Liver (tissue), 8 donors: ENCODE measurements at regions not wholly inside any gene's neighbourhood (a gene's known extent, or its start where the extent isn't known, plus 50 kb on each side); places are given as distances from the start of the nearest gene placed in this dataset.

Experiments used
- DNase-seq: peaks from one replicate; pipeline ENCODE4 v3.0.0-alpha.2; 2017; ENCODE audit warnings: low spot score
- H3K27ac ChIP-seq, 2 donors: one replicate each; pipeline ENCODE4 v1.7.0; 2013; ENCODE audit warnings: inconsistent platforms in 2 of 2, low read length in 2 of 2, control low read depth in 1 of 2, low read depth in 1 of 2, mild to moderate bottlenecking in 1 of 2
- H3K27me3 ChIP-seq, 4 donors: one replicate each; pipeline versions ENCODE4 v1.6.1 to v1.7.0; 2013; ENCODE audit warnings: low read length in 3 of 4, inconsistent platforms in 1 of 4, mild to moderate bottlenecking in 1 of 4, moderate library complexity in 1 of 4; ENCODE audit not compliant: control insufficient read depth in 4 of 4, insufficient read depth in 4 of 4
- H3K36me3 ChIP-seq, 4 donors: one replicate each; pipeline versions ENCODE4 v1.6.1 to v1.7.0; 2013; ENCODE audit warnings: low read length in 3 of 4, mild to moderate bottlenecking in 3 of 4, low read depth in 1 of 4, moderate library complexity in 1 of 4; ENCODE audit not compliant: control insufficient read depth in 4 of 4, insufficient read depth in 3 of 4
- H3K4me1 ChIP-seq, 4 donors: one replicate each; pipeline versions ENCODE4 v1.6.1 to v1.7.0; 2013; ENCODE audit warnings: low read length in 3 of 4, mild to moderate bottlenecking in 3 of 4, moderate library complexity in 1 of 4; ENCODE audit not compliant: control insufficient read depth in 4 of 4, insufficient read depth in 4 of 4
- H3K4me3 ChIP-seq, 3 donors: one replicate each; pipeline versions ENCODE4 v1.6.1 to v1.7.0; 2013; ENCODE audit warnings: low read length in 3 of 3, control low read depth in 1 of 3, low read depth in 1 of 3, mild to moderate bottlenecking in 1 of 3
- H3K9ac ChIP-seq, 2 donors: one replicate each; pipeline ENCODE4 v1.7.0; 2013; ENCODE audit warnings: low read length in 2 of 2, mild to moderate bottlenecking in 2 of 2, moderate library complexity in 2 of 2, control low read depth in 1 of 2, low read depth in 1 of 2
- H3K9me3 ChIP-seq, 4 donors: one replicate each; pipeline versions ENCODE4 v1.6.1 to v1.7.0; 2013; ENCODE audit warnings: low read length in 3 of 4; ENCODE audit not compliant: control insufficient read depth in 4 of 4
- ATF3 ChIP-seq: IDR thresholded peaks from 2 replicates; pipeline ENCODE4 v1.6.1; 2016; ENCODE audit warnings: antibody characterized with exemption
- CTCF ChIP-seq: fragments of 150-350 bp; IDR thresholded peaks from 2 replicates; pipeline ENCODE4 v1.5.1; 2017; ENCODE audit warnings: improper control_type of control experiment, low read depth, low read length; ENCODE audit not compliant: missing input control
- FOXA1 ChIP-seq: IDR thresholded peaks from 2 replicates; pipeline ENCODE4 v1.6.1; 2016; ENCODE audit warnings: antibody characterized with exemption
- FOXA2 ChIP-seq: IDR thresholded peaks from 2 replicates; pipeline ENCODE4 v1.6.1; 2016; ENCODE audit warnings: antibody characterized with exemption
- GABPA ChIP-seq, 2 donors: IDR thresholded peaks in 1 of 2; conservative IDR thresholded peaks in 1 of 2; 2 replicates each; pipeline ENCODE4 v1.6.1; 2016; ENCODE audit warnings: antibody characterized with exemption in 2 of 2, mild to moderate bottlenecking in 1 of 2, moderate library complexity in 1 of 2
- HNF4A ChIP-seq, 2 donors: conservative IDR thresholded peaks; 2 replicates each; pipeline ENCODE4 v1.6.1; 2016; ENCODE audit warnings: antibody characterized with exemption in 2 of 2, mild to moderate bottlenecking in 2 of 2
- HNF4G ChIP-seq: IDR thresholded peaks from 2 replicates; pipeline ENCODE4 v1.6.1; 2016; ENCODE audit warnings: antibody characterized with exemption
- JUND ChIP-seq, 2 donors: IDR thresholded peaks; 2 replicates each; pipeline ENCODE4 v1.6.1; 2016; ENCODE audit warnings: antibody characterized with exemption in 2 of 2
- MAX ChIP-seq: IDR thresholded peaks from 2 replicates; pipeline ENCODE4 v1.6.1; 2016; ENCODE audit warnings: antibody characterized with exemption
- NR2F2 ChIP-seq: IDR thresholded peaks from 2 replicates; pipeline ENCODE4 v1.6.1; 2016; ENCODE audit warnings: antibody characterized with exemption
- RAD21 ChIP-seq, 2 donors: IDR thresholded peaks; 2 replicates each; pipeline ENCODE4 v1.6.1; 2016; ENCODE audit warnings: antibody characterized with exemption in 2 of 2, mild to moderate bottlenecking in 2 of 2
- RXRA ChIP-seq, 2 donors: IDR thresholded peaks; 2 replicates each; pipeline ENCODE4 v1.6.1; 2017 to 2018; ENCODE audit warnings: antibody characterized with exemption in 2 of 2, mild to moderate bottlenecking in 1 of 2
- SP1 ChIP-seq: IDR thresholded peaks from 2 replicates; pipeline ENCODE4 v1.6.1; 2018; ENCODE audit warnings: antibody characterized with exemption, mild to moderate bottlenecking
- TAF1 ChIP-seq: conservative IDR thresholded peaks from 2 replicates; pipeline ENCODE4 v1.6.1; 2016; ENCODE audit warnings: antibody characterized with exemption, mild to moderate bottlenecking
- YY1 ChIP-seq: IDR thresholded peaks from 2 replicates; pipeline ENCODE4 v1.6.1; 2016; ENCODE audit warnings: antibody characterized with exemption, mild to moderate bottlenecking
- WGBS: extraction: QIAGEN DNeasy Blood & Tissue Kit; methylation state at CpG from one replicate; pipeline ENCODE4 v1.1.7; 2013; 5-methylcytosine and 5-hydroxymethylcytosine counted together
- TF ChIP-seq, protein P1 (sequence below): IDR thresholded peaks from 2 replicates; pipeline ENCODE4 v1.6.1; 2016; ENCODE audit warnings: antibody characterized with exemption
- TF ChIP-seq, protein P2 (sequence below): IDR thresholded peaks from 2 replicates; pipeline ENCODE4 v1.6.1; 2016; ENCODE audit warnings: antibody characterized with exemption, mild to moderate bottlenecking
- donor health status: healthy.
- donor health status: healthy.
- donor health status: healthy.
- donor health status: healthy.
- donor health status: healthy.

- TF ChIP-seq, protein P1, sequence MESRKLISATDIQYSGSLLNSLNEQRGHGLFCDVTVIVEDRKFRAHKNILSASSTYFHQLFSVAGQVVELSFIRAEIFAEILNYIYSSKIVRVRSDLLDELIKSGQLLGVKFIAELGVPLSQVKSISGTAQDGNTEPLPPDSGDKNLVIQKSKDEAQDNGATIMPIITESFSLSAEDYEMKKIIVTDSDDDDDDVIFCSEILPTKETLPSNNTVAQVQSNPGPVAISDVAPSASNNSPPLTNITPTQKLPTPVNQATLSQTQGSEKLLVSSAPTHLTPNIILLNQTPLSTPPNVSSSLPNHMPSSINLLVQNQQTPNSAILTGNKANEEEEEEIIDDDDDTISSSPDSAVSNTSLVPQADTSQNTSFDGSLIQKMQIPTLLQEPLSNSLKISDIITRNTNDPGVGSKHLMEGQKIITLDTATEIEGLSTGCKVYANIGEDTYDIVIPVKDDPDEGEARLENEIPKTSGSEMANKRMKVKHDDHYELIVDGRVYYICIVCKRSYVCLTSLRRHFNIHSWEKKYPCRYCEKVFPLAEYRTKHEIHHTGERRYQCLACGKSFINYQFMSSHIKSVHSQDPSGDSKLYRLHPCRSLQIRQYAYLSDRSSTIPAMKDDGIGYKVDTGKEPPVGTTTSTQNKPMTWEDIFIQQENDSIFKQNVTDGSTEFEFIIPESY: no peak
- no peak for TF ChIP-seq FOXA1
- TF ChIP-seq TAF1: no peak
- no peak for TF ChIP-seq HNF4G
- no peak for TF ChIP-seq RAD21 (IDR thresholded peaks at IDR 0.05)
- TF ChIP-seq CTCF: no peak
Observed at GRCh38 chr22:23471698-23472097, 108.4 kb downstream of the IGLL1 start (continued).

DNA sequence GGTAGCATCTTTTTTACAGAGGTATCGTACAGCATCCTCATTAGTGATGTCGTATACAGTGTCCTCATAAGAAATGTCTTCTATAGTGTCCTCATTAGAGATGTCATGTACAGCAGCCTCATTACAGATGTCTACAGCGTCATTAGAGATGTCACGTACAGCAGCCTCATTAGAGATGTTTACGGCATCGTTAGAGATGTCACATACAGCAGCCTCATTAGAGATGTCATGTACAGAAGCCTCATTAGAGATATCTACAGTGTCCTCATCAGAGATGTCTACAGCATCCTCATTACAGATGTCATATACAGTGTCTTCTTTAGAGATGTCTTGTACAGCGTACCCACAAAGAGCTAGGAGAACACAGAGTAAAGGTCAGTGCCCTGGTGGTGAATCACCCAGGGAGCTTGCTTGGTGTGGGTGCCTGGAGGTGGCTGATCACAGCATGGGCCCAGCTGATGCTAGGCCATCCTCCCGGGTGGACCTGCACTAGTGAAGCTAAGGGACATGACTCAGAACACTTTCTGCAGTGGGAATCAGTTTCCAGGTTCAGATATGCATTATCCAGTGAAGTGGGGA is 109.2 kb downstream of the IGLL1 start:
- Histone ChIP-seq H3K4me3 (no peak overlapping the region), H3K9ac (no peak overlapping the region), H3K27ac (no peak overlapping the region), H3K27me3 (no peaks in the 10 kb centered on the region), H3K9me3 (no peaks in the 10 kb centered on the region), H3K4me1 (no peaks in the 10 kb centered on the region), H3K36me3 (no peaks in the 10 kb centered on the region)
- TF ChIP-seq MAX: no peak
- TF ChIP-seq SP1: no peak
- TF ChIP-seq, protein P2, sequence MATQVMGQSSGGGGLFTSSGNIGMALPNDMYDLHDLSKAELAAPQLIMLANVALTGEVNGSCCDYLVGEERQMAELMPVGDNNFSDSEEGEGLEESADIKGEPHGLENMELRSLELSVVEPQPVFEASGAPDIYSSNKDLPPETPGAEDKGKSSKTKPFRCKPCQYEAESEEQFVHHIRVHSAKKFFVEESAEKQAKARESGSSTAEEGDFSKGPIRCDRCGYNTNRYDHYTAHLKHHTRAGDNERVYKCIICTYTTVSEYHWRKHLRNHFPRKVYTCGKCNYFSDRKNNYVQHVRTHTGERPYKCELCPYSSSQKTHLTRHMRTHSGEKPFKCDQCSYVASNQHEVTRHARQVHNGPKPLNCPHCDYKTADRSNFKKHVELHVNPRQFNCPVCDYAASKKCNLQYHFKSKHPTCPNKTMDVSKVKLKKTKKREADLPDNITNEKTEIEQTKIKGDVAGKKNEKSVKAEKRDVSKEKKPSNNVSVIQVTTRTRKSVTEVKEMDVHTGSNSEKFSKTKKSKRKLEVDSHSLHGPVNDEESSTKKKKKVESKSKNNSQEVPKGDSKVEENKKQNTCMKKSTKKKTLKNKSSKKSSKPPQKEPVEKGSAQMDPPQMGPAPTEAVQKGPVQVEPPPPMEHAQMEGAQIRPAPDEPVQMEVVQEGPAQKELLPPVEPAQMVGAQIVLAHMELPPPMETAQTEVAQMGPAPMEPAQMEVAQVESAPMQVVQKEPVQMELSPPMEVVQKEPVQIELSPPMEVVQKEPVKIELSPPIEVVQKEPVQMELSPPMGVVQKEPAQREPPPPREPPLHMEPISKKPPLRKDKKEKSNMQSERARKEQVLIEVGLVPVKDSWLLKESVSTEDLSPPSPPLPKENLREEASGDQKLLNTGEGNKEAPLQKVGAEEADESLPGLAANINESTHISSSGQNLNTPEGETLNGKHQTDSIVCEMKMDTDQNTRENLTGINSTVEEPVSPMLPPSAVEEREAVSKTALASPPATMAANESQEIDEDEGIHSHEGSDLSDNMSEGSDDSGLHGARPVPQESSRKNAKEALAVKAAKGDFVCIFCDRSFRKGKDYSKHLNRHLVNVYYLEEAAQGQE: no peak
- TF ChIP-seq RAD21 (IDR thresholded peaks at IDR 0.05): no peak
- no peak for TF ChIP-seq TAF1
- no peak for TF ChIP-seq HNF4G
- no peak for TF ChIP-seq NR2F2
- TF ChIP-seq FOXA2: no peak
- TF ChIP-seq HNF4A (conservative IDR thresholded peaks at IDR 0.05): no peak
- no peak for TF ChIP-seq CTCF
- TF ChIP-seq RXRA (IDR thresholded peaks at IDR 0.05): no peak
- no peak for TF ChIP-seq FOXA1
- no peak for TF ChIP-seq YY1
- no peak for TF ChIP-seq ATF3
- TF ChIP-seq GABPA (IDR thresholded peaks at IDR 0.05 in 1 of 2, conservative IDR thresholded peaks at IDR 0.05 in 1 of 2): no peak
- no peak for TF ChIP-seq JUND (IDR thresholded peaks at IDR 0.05)
- DNase-seq: no peak
- 86% methylated on average over 8 of the region's 8 CpGs for WGBS
